ENCODE measurements at regions not wholly inside any gene's neighbourhood (a gene's known extent, or its start where the extent isn't known, plus 50 kb on each side); places are given as distances from the start of the nearest gene placed in this dataset.

- TF ChIP-seq JUNB (IDR thresholded peaks at IDR 0.05; ENCODE audit: unreplicated experiment) (no peak), ZNF462 (CRISPR knock-in tag; IDR thresholded peaks at IDR 0.05) (no peak), CTCF (conservative IDR thresholded peaks at IDR 0.05; ENCODE audit: low read depth in 2 of 2) (no peak), EZH2 (IDR thresholded peaks at IDR 0.05; ENCODE audit: low read depth, unreplicated experiment) (no peak), EZH2phosphoT487 (IDR thresholded peaks at IDR 0.05; ENCODE audit: unreplicated experiment) (no peak), POLR2AphosphoS5 (IDR thresholded peaks at IDR 0.05; ENCODE audit: low read depth) (no peak), ZNF331 (CRISPR knock-in tag; IDR thresholded peaks at IDR 0.05; ENCODE audit: low read depth) (no peak), CREB1 (CRISPR knock-in tag; IDR thresholded peaks at IDR 0.05; ENCODE audit: low read depth) (no peak)
These were observed 132.5 kb upstream of the FER start for GRCh38 chr5:108615216-108615615.

All from GM23338 (cell line).